ENCODE measurements at regions not wholly inside any gene's neighbourhood (a gene's known extent, or its start where the extent isn't known, plus 50 kb on each side); places are given as distances from the start of the nearest gene placed in this dataset.

GRCh38 chr4:52292245-52292644 lies 241.1 kb downstream of the SPATA18 start:
- no peaks in the 10 kb centered on the region for H3K27me3 ChIP-seq
- DNase-seq (no peak), ATAC-seq (no peak)
- H3K9me3 ChIP-seq = no peaks in the 10 kb centered on the region
- no peaks in the 10 kb centered on the region for H3K36me3 ChIP-seq
- no peak overlapping the region for H3K4me3 ChIP-seq
- no peaks in the 10 kb centered on the region for H3K4me1 ChIP-seq
- no peak overlapping the region for H3K27ac ChIP-seq
- TF ChIP-seq POLR2A (IDR thresholded peaks at IDR 0.05) (no peak), CTCF (IDR thresholded peaks at IDR 0.05) (no peak)
- intact Hi-C loops (cut with DNase I) = no loop called here

GRCh38 chr4:52296341-52296740 lies 245.2 kb downstream of the SPATA18 start:
- intact Hi-C loops (cut with DNase I) = no loop called here
- H3K27ac ChIP-seq = no peak overlapping the region
- 61 to 100% (median 77%) methylated on average over 2 of the region's 2 CpGs for WGBS, 4 donors
- DNase-seq (no peak), ATAC-seq (no peak)
- no peaks in the 10 kb centered on the region for H3K4me1 ChIP-seq
- H3K27me3 ChIP-seq = no peaks in the 10 kb centered on the region
- H3K9me3 ChIP-seq = no peaks in the 10 kb centered on the region
- TF ChIP-seq POLR2A (IDR thresholded peaks at IDR 0.05) (no peak), CTCF (IDR thresholded peaks at IDR 0.05) (no peak)
- H3K4me3 ChIP-seq = no peak overlapping the region
- no peaks in the 10 kb centered on the region for H3K36me3 ChIP-seq

- Histone ChIP-seq H3K4me3 (no peak overlapping the region), H3K9me3 (peaks cover 0 to 3% (median 0%) of the 10 kb centered on the region in 12 donors), H3K27me3 (no peaks in the 10 kb centered on the region), H3K27ac (no peak overlapping the region), H3K36me3 (no peaks in the 10 kb centered on the region), H3K4me1 (no peaks in the 10 kb centered on the region)
- intact Hi-C loops (cut with DNase I) = no loop called here
- ATAC-seq = no peak
- DNase-seq = no peak
- 0 to 42% (median 17%) methylated on average over 1 of the region's 1 CpG for WGBS, 4 donors
- no peak for TF ChIP-seq POLR2A (IDR thresholded peaks at IDR 0.05)
- no peak for TF ChIP-seq CTCF (IDR thresholded peaks at IDR 0.05)
These were observed 247.3 kb downstream of the SPATA18 start for GRCh38 chr4:52298444-52298843.

- DNase-seq = peak in 1 of 5 donors; percentile 31
- TF ChIP-seq POLR2A (IDR thresholded peaks at IDR 0.05) (no peak), CTCF (IDR thresholded peaks at IDR 0.05) (no peak)
- no peaks in the 10 kb centered on the region for H3K4me1 ChIP-seq
- peak in 1 of 4 donors; percentile 45 for ATAC-seq
- 68 to 77% (median 73%) methylated on average over 7 of the region's 7 CpGs for WGBS, 4 donors
- intact Hi-C loops (cut with DNase I) = no loop called here
- no peaks in the 10 kb centered on the region for H3K27me3 ChIP-seq
- peaks cover 0 to 3% (median 0%) of the 10 kb centered on the region in 12 donors for H3K9me3 ChIP-seq
- no peaks in the 10 kb centered on the region for H3K36me3 ChIP-seq
- H3K27ac ChIP-seq = no peak overlapping the region
- no peak overlapping the region for H3K4me3 ChIP-seq
These were observed 248.0 kb downstream of the SPATA18 start for GRCh38 chr4:52299120-52299519.
